ENCODE measurements at regions not wholly inside any gene's neighbourhood (a gene's known extent, or its start where the extent isn't known, plus 50 kb on each side); places are given as distances from the start of the nearest gene placed in this dataset.
"Not testable (repeated sequence)": the region's sequence is repeated elsewhere in the genome, so short reads cannot be mapped to it uniquely, and the experiment has no call there.

DNA sequence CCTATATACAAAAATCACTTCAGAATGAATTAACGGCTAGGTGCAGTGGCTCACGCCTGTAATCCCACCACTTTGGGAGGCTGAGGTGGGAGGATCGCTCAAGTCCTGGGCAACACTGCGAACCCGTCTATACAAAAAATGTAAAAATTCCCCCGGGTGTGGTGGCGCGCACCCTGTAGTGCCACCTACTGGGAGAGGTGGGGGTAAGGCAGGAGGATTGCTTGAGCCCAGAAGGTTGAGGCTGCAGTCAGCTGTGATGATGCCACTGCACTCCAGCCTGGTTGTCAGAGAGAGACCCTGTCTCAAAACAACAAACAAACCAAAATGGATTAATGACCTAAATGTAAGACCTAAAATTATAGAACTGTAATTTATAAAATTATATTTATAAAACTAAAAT lies 236.2 kb downstream of the SPATA31A6 start:
- H3K9me3 ChIP-seq (replicated peaks in 1 of 2; ENCODE audit: control insufficient read depth in 2 of 2, insufficient read depth in 1 of 2, low read depth in 1 of 2, low read length in 2 of 2); H2BK5ac ChIP-seq (ENCODE audit: low read length); H3K4me3 ChIP-seq (ENCODE audit: low read length in 2 of 2); DNase-seq (ENCODE audit: low spot score); H3K9ac ChIP-seq (ENCODE audit: low read depth, low read length, poor library complexity); H3K27ac ChIP-seq (replicated peaks; ENCODE audit: low read length); H3K4me1 ChIP-seq (ENCODE audit: control insufficient read depth in 2 of 2, insufficient read depth in 1 of 2, low read depth in 1 of 2, low read length in 2 of 2); H3K79me1 ChIP-seq (ENCODE audit: low read depth, low read length); H4K8ac ChIP-seq (ENCODE audit: low read depth, low read length); H3K4ac ChIP-seq (ENCODE audit: low read length); H4K91ac ChIP-seq (ENCODE audit: low read depth, low read length, poor library complexity); H2AFZ ChIP-seq (ENCODE audit: low read length); H2BK15ac ChIP-seq (ENCODE audit: low read length); H3K18ac ChIP-seq (ENCODE audit: low read length); H2BK120ac ChIP-seq (ENCODE audit: low read depth, low read length); H3K14ac ChIP-seq (ENCODE audit: low read length); H3K23ac ChIP-seq (ENCODE audit: low read depth, low read length, poor library complexity); H3K27me3 ChIP-seq (ENCODE audit: control insufficient read depth in 3 of 3, insufficient read depth in 3 of 3, low read depth in 1 of 3, low read length in 3 of 3); H2AK5ac ChIP-seq (ENCODE audit: low read depth, low read length); H3K4me2 ChIP-seq (ENCODE audit: insufficient read depth, low read length, poor library complexity, severe bottlenecking); H3K36me3 ChIP-seq (replicated peaks in 1 of 2; ENCODE audit: control insufficient read depth in 2 of 2, insufficient read depth in 2 of 2, low read length in 2 of 2); H2BK12ac ChIP-seq (ENCODE audit: low read length): not testable (repeated sequence)
- WGBS, 2 donors (ENCODE audit: extremely low coverage in 2 of 2, insufficient read length in 2 of 2, insufficient replicate concordance in 1 of 2): no CpG with 5 or more reads among the region's 8 CpGs

DNA sequence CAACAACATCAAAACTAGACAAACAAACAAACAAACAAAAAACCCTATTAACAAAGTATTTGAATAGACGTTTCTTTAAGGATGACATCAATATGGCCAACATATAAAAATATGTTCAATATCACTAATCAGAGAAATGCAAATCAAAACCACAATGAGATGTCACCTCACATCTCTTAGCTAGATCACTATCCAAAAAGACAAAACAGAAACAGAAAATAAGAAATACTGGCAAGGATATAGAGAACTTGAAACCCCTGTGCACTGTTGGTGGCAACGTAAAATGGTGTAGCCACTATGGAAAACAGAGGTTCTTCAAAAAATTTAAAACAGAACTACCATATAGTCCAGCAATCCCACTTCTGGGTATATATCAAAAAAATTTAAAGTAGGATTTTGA lies 236.9 kb downstream of the SPATA31A6 start:
- H3K4me1 ChIP-seq (ENCODE audit: control insufficient read depth in 2 of 2, insufficient read depth in 1 of 2, low read depth in 1 of 2, low read length in 2 of 2); H3K4me2 ChIP-seq (ENCODE audit: insufficient read depth, low read length, poor library complexity, severe bottlenecking); H3K23ac ChIP-seq (ENCODE audit: low read depth, low read length, poor library complexity); H3K9ac ChIP-seq (ENCODE audit: low read depth, low read length, poor library complexity); H3K18ac ChIP-seq (ENCODE audit: low read length); H4K8ac ChIP-seq (ENCODE audit: low read depth, low read length); H3K4ac ChIP-seq (ENCODE audit: low read length); H2BK15ac ChIP-seq (ENCODE audit: low read length); H3K4me3 ChIP-seq (ENCODE audit: low read length in 2 of 2); H2BK120ac ChIP-seq (ENCODE audit: low read depth, low read length); H3K27ac ChIP-seq (replicated peaks; ENCODE audit: low read length); H4K91ac ChIP-seq (ENCODE audit: low read depth, low read length, poor library complexity); H3K36me3 ChIP-seq (replicated peaks in 1 of 2; ENCODE audit: control insufficient read depth in 2 of 2, insufficient read depth in 2 of 2, low read length in 2 of 2); H2AFZ ChIP-seq (ENCODE audit: low read length); H3K27me3 ChIP-seq (ENCODE audit: control insufficient read depth in 3 of 3, insufficient read depth in 3 of 3, low read depth in 1 of 3, low read length in 3 of 3); H3K14ac ChIP-seq (ENCODE audit: low read length); H2BK12ac ChIP-seq (ENCODE audit: low read length); H2AK5ac ChIP-seq (ENCODE audit: low read depth, low read length); H3K9me3 ChIP-seq (replicated peaks in 1 of 2; ENCODE audit: control insufficient read depth in 2 of 2, insufficient read depth in 1 of 2, low read depth in 1 of 2, low read length in 2 of 2); H3K79me1 ChIP-seq (ENCODE audit: low read depth, low read length); H2BK5ac ChIP-seq (ENCODE audit: low read length); DNase-seq (ENCODE audit: low spot score): not testable (repeated sequence)
- WGBS, 2 donors (ENCODE audit: extremely low coverage in 2 of 2, insufficient read length in 2 of 2, insufficient replicate concordance in 1 of 2): no CpG with 5 or more reads among the region's 2 CpGs

DNA sequence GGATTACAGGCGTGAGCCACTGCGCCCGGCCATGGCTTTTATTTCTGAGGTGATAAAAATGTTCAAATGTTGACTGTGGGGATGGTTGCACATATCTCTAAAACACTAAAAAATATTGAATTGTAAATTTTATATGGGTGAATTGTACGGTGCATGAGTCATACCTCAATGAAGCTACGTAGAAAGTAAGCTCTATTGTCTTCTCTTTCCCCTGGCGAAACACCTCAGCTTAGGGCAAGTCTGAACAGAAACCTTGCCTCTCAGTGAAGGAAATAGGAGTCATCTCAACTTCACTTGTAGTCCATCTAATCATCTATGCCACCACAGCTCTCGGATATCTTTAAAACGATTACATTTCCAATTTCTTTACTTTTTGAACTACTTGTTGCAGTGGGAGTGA lies 238.2 kb downstream of the SPATA31A6 start:
- H3K4me1 ChIP-seq (ENCODE audit: control insufficient read depth in 2 of 2, insufficient read depth in 1 of 2, low read depth in 1 of 2, low read length in 2 of 2); H4K8ac ChIP-seq (ENCODE audit: low read depth, low read length); H3K4me3 ChIP-seq (ENCODE audit: low read length in 2 of 2); H2BK12ac ChIP-seq (ENCODE audit: low read length); H3K4me2 ChIP-seq (ENCODE audit: insufficient read depth, low read length, poor library complexity, severe bottlenecking); H3K14ac ChIP-seq (ENCODE audit: low read length); H3K27ac ChIP-seq (replicated peaks; ENCODE audit: low read length); H2BK5ac ChIP-seq (ENCODE audit: low read length); H3K23ac ChIP-seq (ENCODE audit: low read depth, low read length, poor library complexity); H2AK5ac ChIP-seq (ENCODE audit: low read depth, low read length); H3K79me1 ChIP-seq (ENCODE audit: low read depth, low read length); H2AFZ ChIP-seq (ENCODE audit: low read length); H2BK120ac ChIP-seq (ENCODE audit: low read depth, low read length); DNase-seq (ENCODE audit: low spot score); H3K4ac ChIP-seq (ENCODE audit: low read length); H3K36me3 ChIP-seq (replicated peaks in 1 of 2; ENCODE audit: control insufficient read depth in 2 of 2, insufficient read depth in 2 of 2, low read length in 2 of 2); H3K27me3 ChIP-seq (ENCODE audit: control insufficient read depth in 3 of 3, insufficient read depth in 3 of 3, low read depth in 1 of 3, low read length in 3 of 3); H4K91ac ChIP-seq (ENCODE audit: low read depth, low read length, poor library complexity); H3K18ac ChIP-seq (ENCODE audit: low read length); H2BK15ac ChIP-seq (ENCODE audit: low read length); H3K9me3 ChIP-seq (replicated peaks in 1 of 2; ENCODE audit: control insufficient read depth in 2 of 2, insufficient read depth in 1 of 2, low read depth in 1 of 2, low read length in 2 of 2); H3K9ac ChIP-seq (ENCODE audit: low read depth, low read length, poor library complexity): not testable (repeated sequence)
- WGBS, 2 donors (ENCODE audit: extremely low coverage in 2 of 2, insufficient read length in 2 of 2, insufficient replicate concordance in 1 of 2): no CpG with 5 or more reads among the region's 8 CpGs

DNA sequence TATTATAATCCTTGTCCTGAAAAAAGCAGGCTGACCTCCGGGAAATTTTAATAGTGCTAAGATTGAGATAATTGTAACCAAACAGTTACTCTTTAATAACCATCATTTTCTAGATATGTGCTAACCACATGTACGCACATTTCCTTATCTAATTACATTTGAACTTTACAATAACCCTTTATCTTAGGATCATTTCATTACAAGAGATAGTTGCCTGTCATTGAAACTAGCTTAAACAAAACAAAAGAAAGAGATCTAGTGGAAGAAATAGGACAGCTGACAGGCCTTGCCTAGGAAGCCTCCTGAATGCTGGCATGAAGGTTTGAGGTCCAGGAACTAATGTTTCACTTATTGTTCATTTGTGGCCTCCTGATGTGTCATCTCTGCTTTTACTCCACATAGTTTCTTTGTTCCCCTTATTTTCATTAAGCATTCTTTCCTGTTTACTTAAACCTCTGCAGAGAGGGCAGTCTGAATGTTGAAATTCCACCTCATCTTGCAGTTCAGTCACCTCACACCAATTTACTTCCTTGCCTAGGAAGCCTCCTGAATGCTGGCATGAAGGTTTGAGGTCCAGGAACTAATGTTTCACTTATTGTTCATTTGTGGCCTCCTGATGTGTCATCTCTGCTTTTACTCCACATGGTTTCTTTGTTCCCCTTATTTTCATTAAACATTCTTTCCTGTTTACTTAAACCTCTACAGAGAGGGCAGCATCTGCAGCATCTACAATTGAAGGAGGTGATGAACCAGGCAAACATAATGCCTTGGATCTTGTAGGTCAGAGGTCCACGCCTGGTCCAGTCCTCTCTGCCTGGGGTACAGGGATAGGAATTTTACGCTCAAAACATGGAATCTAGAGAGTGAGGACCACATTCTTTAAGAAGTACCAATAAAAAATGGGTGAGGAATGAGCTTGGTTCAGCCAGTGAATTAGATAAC lies 247.5 kb downstream of the SPATA31A6 start:
- not testable (repeated sequence) for H3K4me1 ChIP-seq (ENCODE audit: control insufficient read depth in 2 of 2, insufficient read depth in 1 of 2, low read depth in 1 of 2, low read length in 2 of 2); H3K79me1 ChIP-seq (ENCODE audit: low read depth, low read length); H2BK12ac ChIP-seq (ENCODE audit: low read length); H3K14ac ChIP-seq (ENCODE audit: low read length); H3K23ac ChIP-seq (ENCODE audit: low read depth, low read length, poor library complexity); H2BK120ac ChIP-seq (ENCODE audit: low read depth, low read length); H2AK5ac ChIP-seq (ENCODE audit: low read depth, low read length); H3K18ac ChIP-seq (ENCODE audit: low read length); DNase-seq (ENCODE audit: low spot score); H3K9ac ChIP-seq (ENCODE audit: low read depth, low read length, poor library complexity); H3K27me3 ChIP-seq (ENCODE audit: control insufficient read depth in 3 of 3, insufficient read depth in 3 of 3, low read depth in 1 of 3, low read length in 3 of 3); H4K8ac ChIP-seq (ENCODE audit: low read depth, low read length); H2BK5ac ChIP-seq (ENCODE audit: low read length); H3K9me3 ChIP-seq (replicated peaks in 1 of 2; ENCODE audit: control insufficient read depth in 2 of 2, insufficient read depth in 1 of 2, low read depth in 1 of 2, low read length in 2 of 2); H3K4me2 ChIP-seq (ENCODE audit: insufficient read depth, low read length, poor library complexity, severe bottlenecking); H2BK15ac ChIP-seq (ENCODE audit: low read length); H3K27ac ChIP-seq (replicated peaks; ENCODE audit: low read length); H3K4ac ChIP-seq (ENCODE audit: low read length); H3K36me3 ChIP-seq (replicated peaks in 1 of 2; ENCODE audit: control insufficient read depth in 2 of 2, insufficient read depth in 2 of 2, low read length in 2 of 2); H4K91ac ChIP-seq (ENCODE audit: low read depth, low read length, poor library complexity); H3K4me3 ChIP-seq (ENCODE audit: low read length in 2 of 2); H2AFZ ChIP-seq (ENCODE audit: low read length)
- WGBS, 2 donors (ENCODE audit: extremely low coverage in 2 of 2, insufficient read length in 2 of 2, insufficient replicate concordance in 1 of 2): no CpG with 5 or more reads among the region's 4 CpGs

Data from neuronal stem cell (in vitro differentiated cells).